ENCODE measurements at regions not wholly inside any gene's neighbourhood (a gene's known extent, or its start where the extent isn't known, plus 50 kb on each side); places are given as distances from the start of the nearest gene placed in this dataset.
"Not testable (repeated sequence)": the region's sequence is repeated elsewhere in the genome, so short reads cannot be mapped to it uniquely, and the experiment has no call there.

GRCh38 chr7:25727446-25727845, 424.6 kb upstream of the NFE2L3 start:
- DNase-seq (ENCODE audit: extremely low read depth in 1 of 2, low read depth in 1 of 2), result no peak

- no peak for DNase-seq (ENCODE audit: extremely low read depth in 1 of 2, low read depth in 1 of 2)
Measured at GRCh38 chr7:25727876-25728275, 424.1 kb upstream of the NFE2L3 start.

- DNase-seq (ENCODE audit: extremely low read depth in 1 of 2, low read depth in 1 of 2), result no peak
Measured at GRCh38 chr7:25731068-25731845, 420.7 kb upstream of the NFE2L3 start.

- no peak for DNase-seq (ENCODE audit: extremely low read depth in 1 of 2, low read depth in 1 of 2)
Measured at GRCh38 chr7:25731846-25732245, 420.2 kb upstream of the NFE2L3 start.

GRCh38 chr7:25732766-25733217, 419.2 kb upstream of the NFE2L3 start:
- DNase-seq (ENCODE audit: extremely low read depth in 1 of 2, low read depth in 1 of 2), result no peak

- DNase-seq (ENCODE audit: extremely low read depth in 1 of 2, low read depth in 1 of 2), result no peak
Measured at GRCh38 chr7:25735674-25736242, 416.2 kb upstream of the NFE2L3 start.

GRCh38 chr7:25738528-25738927, 413.5 kb upstream of the NFE2L3 start:
- DNase-seq (ENCODE audit: extremely low read depth in 1 of 2, low read depth in 1 of 2), result no peak

- no peak for DNase-seq (ENCODE audit: extremely low read depth in 1 of 2, low read depth in 1 of 2)
Measured at GRCh38 chr7:25739143-25739542, 412.9 kb upstream of the NFE2L3 start.

GRCh38 chr7:25742316-25742715, 409.7 kb upstream of the NFE2L3 start:
- DNase-seq (ENCODE audit: extremely low read depth in 1 of 2, low read depth in 1 of 2), result no peak

GRCh38 chr7:25743670-25744451, 408.1 kb upstream of the NFE2L3 start:
- DNase-seq (ENCODE audit: extremely low read depth in 1 of 2, low read depth in 1 of 2), result not testable (repeated sequence)

- no peak for DNase-seq (ENCODE audit: extremely low read depth in 1 of 2, low read depth in 1 of 2)
Measured at GRCh38 chr7:25750744-25751508, 401.1 kb upstream of the NFE2L3 start.

- DNase-seq (ENCODE audit: extremely low read depth in 1 of 2, low read depth in 1 of 2), result no peak
Measured at GRCh38 chr7:25752154-25752553, 399.8 kb upstream of the NFE2L3 start.

GRCh38 chr7:25752967-25753791, 398.8 kb upstream of the NFE2L3 start:
- no peak for DNase-seq (ENCODE audit: extremely low read depth in 1 of 2, low read depth in 1 of 2)

- DNase-seq (ENCODE audit: extremely low read depth in 1 of 2, low read depth in 1 of 2), result no peak
Measured at GRCh38 chr7:25753837-25754236, 398.2 kb upstream of the NFE2L3 start.

- DNase-seq (ENCODE audit: extremely low read depth in 1 of 2, low read depth in 1 of 2), result no peak
Measured at GRCh38 chr7:25754333-25754732, 397.7 kb upstream of the NFE2L3 start.

- no peak for DNase-seq (ENCODE audit: extremely low read depth in 1 of 2, low read depth in 1 of 2)
Measured at GRCh38 chr7:25754751-25755150, 397.2 kb upstream of the NFE2L3 start.

- no peak for DNase-seq (ENCODE audit: extremely low read depth in 1 of 2, low read depth in 1 of 2)
Measured at GRCh38 chr7:25756601-25757000, 395.4 kb upstream of the NFE2L3 start.

- no peak for DNase-seq (ENCODE audit: extremely low read depth in 1 of 2, low read depth in 1 of 2)
Measured at GRCh38 chr7:25758559-25758958, 393.4 kb upstream of the NFE2L3 start.

GRCh38 chr7:25759286-25759685, 392.7 kb upstream of the NFE2L3 start:
- DNase-seq (ENCODE audit: extremely low read depth in 1 of 2, low read depth in 1 of 2), result no peak

GRCh38 chr7:25759748-25760147, 392.2 kb upstream of the NFE2L3 start:
- DNase-seq (ENCODE audit: extremely low read depth in 1 of 2, low read depth in 1 of 2), result no peak
